Kidney (tissue), 13 donors: ENCODE measurements at regions not wholly inside any gene's neighbourhood (a gene's known extent, or its start where the extent isn't known, plus 50 kb on each side); places are given as distances from the start of the nearest gene placed in this dataset.

Source experiments
- DNase-seq, 5 donors: peaks; one replicate each; pipeline ENCODE4 v3.0.0-alpha.2; 2013 to 2020
- FAIRE-seq: peaks from 2 replicates; lab custom pipeline; 2012; peaks lifted over from hg19 to GRCh38; lab: Jason Lieb, UNC
- H3K27ac ChIP-seq, 2 donors: one replicate each; pipeline ENCODE4 v1.7.0; 2013; ENCODE audit warnings: low read depth in 2 of 2, low read length in 2 of 2, inconsistent platforms in 1 of 2
- H3K27me3 ChIP-seq: one replicate; pipeline ENCODE4 v1.7.1; 2013; ENCODE audit warnings: low read length, inconsistent platforms; ENCODE audit not compliant: control insufficient read depth, insufficient read depth
- H3K36me3 ChIP-seq, 3 donors: one replicate each; pipeline versions ENCODE4 v1.7.0 to v1.7.1; 2013; ENCODE audit warnings: low read length in 3 of 3, control low read depth in 1 of 3, inconsistent platforms in 1 of 3; ENCODE audit not compliant: insufficient read depth in 3 of 3, control insufficient read depth in 2 of 3
- H3K4me1 ChIP-seq, 3 donors: one replicate each; pipeline versions ENCODE4 v1.7.0 to v1.7.1; 2013; ENCODE audit warnings: low read length in 3 of 3, inconsistent platforms in 1 of 3, low read depth in 1 of 3; ENCODE audit not compliant: control insufficient read depth in 2 of 3, insufficient read depth in 2 of 3
- H3K4me3 ChIP-seq, 3 donors: one replicate each; pipeline versions ENCODE4 v1.7.0 to v1.8.1; 2013; ENCODE audit warnings: low read length in 3 of 3, control low read depth in 1 of 3, inconsistent platforms in 1 of 3
- H3K9ac ChIP-seq, 3 donors: one replicate each; pipeline versions ENCODE4 v1.7.0 to v1.7.1; 2013; ENCODE audit warnings: low read length in 3 of 3, control low read depth in 1 of 3, inconsistent platforms in 1 of 3
- H3K9me3 ChIP-seq, 3 donors: one replicate each; pipeline versions ENCODE4 v1.7.0 to v1.7.1; 2013; ENCODE audit warnings: low read length in 3 of 3, control low read depth in 1 of 3, inconsistent platforms in 1 of 3; ENCODE audit not compliant: control insufficient read depth in 2 of 3, insufficient read depth in 1 of 3
- intact Hi-C: fragments of 100-400 bp; cut with DNase I; formaldehyde crosslinking; loops from one replicate; pipeline ENCODE4 v1.11.1; 2022
- TF ChIP-seq, protein P1 (sequence below): IDR thresholded peaks from 3 replicates; pipeline ENCODE4 v1.5.1; 2012; ENCODE audit warnings: mild to moderate bottlenecking, moderate library complexity, borderline replicate concordance; ENCODE audit not compliant: insufficient read depth; ENCODE audit errors: extremely low read depth
- donor health status: control.
- donor health status: control.
- donor health status: control.
- donor health status: control.
- donor health status: control.
- donor health status: DM: yes; HTN: yes; CAD: no.
- donor health status: Normal renal cell carcinoma (clear cell type).

DNA sequence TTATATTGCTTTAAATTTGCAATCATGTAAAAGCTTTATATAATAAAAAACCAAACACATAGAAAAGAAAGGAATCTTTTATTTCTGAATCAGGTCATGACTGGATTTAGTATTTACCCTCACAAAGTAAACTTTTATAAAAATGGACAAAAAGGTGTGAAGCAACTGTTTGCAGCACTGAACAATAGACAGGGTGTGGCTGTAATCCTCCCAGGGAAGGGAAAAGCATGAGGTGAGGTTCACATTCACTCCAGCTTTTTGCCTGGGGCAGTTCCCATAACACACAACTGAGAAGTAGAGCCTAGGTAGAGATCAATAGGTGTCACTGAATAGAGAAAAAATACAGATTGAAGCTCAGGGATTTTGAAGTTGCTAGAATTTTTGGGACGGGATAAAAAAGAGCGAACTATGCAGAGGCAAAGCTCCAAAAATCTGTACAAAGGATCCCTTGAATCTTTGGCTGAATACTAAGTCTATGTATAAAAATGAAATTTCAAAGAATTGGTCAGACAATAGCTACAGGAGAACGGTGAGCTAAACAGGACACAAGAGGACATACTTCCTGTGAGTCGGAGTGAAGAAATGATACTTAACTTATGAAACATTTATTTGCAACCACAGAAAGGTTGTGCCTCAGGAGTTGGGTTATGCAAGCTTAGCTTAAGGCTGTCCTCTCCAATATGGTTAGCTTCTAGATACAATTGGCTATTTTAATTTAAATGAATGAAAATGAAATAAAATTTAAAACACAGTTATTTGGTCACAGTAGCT is 162.0 kb upstream of the ZP4 start:
- intact Hi-C loops: no loop called here
- FAIRE-seq: no peak
- Histone ChIP-seq H3K27ac (no peak overlapping the region), H3K36me3 (no peaks in the 10 kb centered on the region), H3K9me3 (no peaks in the 10 kb centered on the region), H3K27me3 (no peaks in the 10 kb centered on the region), H3K9ac (no peak overlapping the region), H3K4me3 (no peak overlapping the region), H3K4me1 (no peaks in the 10 kb centered on the region)
- TF ChIP-seq, protein P1, sequence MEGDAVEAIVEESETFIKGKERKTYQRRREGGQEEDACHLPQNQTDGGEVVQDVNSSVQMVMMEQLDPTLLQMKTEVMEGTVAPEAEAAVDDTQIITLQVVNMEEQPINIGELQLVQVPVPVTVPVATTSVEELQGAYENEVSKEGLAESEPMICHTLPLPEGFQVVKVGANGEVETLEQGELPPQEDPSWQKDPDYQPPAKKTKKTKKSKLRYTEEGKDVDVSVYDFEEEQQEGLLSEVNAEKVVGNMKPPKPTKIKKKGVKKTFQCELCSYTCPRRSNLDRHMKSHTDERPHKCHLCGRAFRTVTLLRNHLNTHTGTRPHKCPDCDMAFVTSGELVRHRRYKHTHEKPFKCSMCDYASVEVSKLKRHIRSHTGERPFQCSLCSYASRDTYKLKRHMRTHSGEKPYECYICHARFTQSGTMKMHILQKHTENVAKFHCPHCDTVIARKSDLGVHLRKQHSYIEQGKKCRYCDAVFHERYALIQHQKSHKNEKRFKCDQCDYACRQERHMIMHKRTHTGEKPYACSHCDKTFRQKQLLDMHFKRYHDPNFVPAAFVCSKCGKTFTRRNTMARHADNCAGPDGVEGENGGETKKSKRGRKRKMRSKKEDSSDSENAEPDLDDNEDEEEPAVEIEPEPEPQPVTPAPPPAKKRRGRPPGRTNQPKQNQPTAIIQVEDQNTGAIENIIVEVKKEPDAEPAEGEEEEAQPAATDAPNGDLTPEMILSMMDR: no peak
- DNase-seq: no peak

DNA sequence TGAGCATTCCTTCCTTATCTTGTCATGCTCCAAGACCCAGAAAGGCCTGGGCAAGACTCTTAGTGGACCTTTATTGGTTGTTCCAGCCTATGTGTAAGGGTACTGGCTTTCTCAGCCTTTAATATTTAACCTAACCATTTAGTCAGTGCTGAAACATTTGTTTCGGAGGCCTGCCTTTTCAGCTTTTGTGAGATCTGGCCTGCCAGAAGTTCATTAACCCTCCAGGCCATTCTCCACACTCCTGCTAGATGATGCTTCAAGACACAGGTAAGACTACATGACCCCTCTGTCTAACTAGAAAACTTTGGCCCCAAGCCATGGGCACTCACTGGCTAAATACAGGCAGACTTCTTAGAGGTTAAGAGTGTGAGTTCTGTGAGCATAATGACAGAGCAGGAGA is 138.4 kb upstream of the ZP4 start:
- H3K27me3 ChIP-seq: no peaks in the 10 kb centered on the region
- no peak overlapping the region for H3K27ac ChIP-seq
- no peak overlapping the region for H3K4me3 ChIP-seq
- no peaks in the 10 kb centered on the region for H3K36me3 ChIP-seq
- H3K9me3 ChIP-seq: peaks cover 0 to 3% (median 0%) of the 10 kb centered on the region in 3 donors
- DNase-seq (no peak), FAIRE-seq (no peak)
- H3K4me1 ChIP-seq: peaks cover 0 to 2% (median 0%) of the 10 kb centered on the region in 3 donors
- TF ChIP-seq, protein P1: no peak
- H3K9ac ChIP-seq: no peak overlapping the region
- intact Hi-C loops: no loop called here

DNA sequence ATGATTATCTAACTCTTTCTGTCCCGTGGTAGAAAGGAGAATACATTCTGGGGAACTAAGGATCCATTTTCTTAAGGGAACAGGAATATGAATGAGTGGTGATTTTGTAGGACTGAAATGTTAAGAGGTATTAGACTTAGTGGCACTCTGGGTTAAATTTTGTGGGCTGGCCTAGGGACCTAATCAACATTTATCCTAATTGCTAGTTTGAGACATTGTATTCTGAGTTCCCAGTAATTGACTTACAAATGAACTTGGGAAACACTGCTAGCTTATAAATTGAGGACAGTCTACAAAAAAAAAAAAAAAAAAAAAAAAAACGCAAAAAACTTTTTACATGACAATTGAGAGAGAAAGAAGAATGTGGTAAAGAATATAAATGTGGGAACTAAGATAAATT is 136.6 kb upstream of the ZP4 start:
- intact Hi-C loops: no loop called here
- H3K9me3 ChIP-seq: peaks cover 0 to 3% (median 0%) of the 10 kb centered on the region in 3 donors
- H3K4me3 ChIP-seq: no peak overlapping the region
- H3K9ac ChIP-seq: no peak overlapping the region
- DNase-seq (no peak), FAIRE-seq (no peak)
- no peaks in the 10 kb centered on the region for H3K27me3 ChIP-seq
- H3K4me1 ChIP-seq: peaks cover 0 to 2% (median 0%) of the 10 kb centered on the region in 3 donors
- no peak overlapping the region for H3K27ac ChIP-seq
- no peaks in the 10 kb centered on the region for H3K36me3 ChIP-seq
- TF ChIP-seq, protein P1: no peak

DNA sequence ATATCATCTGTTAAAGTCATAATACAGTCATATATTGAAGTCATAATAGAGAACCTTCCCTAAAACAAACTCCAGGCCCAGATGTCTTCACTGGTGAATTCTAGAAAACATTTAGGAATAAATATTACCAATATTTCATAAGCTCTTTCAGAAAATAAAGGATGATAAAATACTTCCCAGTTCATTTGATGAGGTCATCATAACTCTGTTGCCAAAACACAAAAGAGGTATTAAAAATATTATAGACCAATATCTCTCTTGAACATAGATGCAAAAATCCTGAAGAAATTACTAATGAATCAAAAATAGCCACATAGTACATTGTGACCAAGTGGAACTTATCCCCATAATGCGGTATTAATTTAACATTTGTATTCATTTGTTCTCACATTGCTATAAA is 132.4 kb upstream of the ZP4 start:
- intact Hi-C loops: no loop called here
- Histone ChIP-seq H3K27me3 (no peaks in the 10 kb centered on the region), H3K9ac (no peak overlapping the region), H3K36me3 (no peaks in the 10 kb centered on the region), H3K4me3 (no peak overlapping the region), H3K27ac (no peak overlapping the region), H3K9me3 (no peaks in the 10 kb centered on the region), H3K4me1 (no peaks in the 10 kb centered on the region)
- FAIRE-seq (no peak), DNase-seq (no peak)
- TF ChIP-seq, protein P1: no peak
